ENCODE measurements at regions not wholly inside any gene's neighbourhood (a gene's known extent, or its start where the extent isn't known, plus 50 kb on each side); places are given as distances from the start of the nearest gene placed in this dataset.

DNA sequence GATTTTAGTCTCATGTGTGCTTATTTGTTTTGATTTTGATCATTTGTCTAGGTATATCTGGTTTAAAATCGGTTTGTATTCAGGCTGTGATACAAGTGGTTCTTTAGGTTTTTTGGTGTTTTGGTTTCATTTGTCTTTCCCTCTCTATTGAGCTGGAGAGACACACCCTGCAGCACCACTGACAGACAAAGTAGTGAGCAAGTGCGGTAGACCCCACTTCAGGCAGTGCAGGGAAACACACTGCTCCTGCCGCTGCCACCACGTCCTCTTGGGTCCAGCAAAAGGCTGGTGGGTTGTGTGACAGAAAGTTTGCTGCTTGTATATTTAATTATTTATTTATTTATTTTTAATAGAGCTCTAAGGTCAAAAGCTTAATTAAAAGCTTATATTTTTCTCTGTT, 801.0 kb downstream of the NR2F1-AS1 start:
- no CpG with 5 or more reads among the region's 4 CpGs for WGBS (ENCODE audit: insufficient coverage)
- Histone ChIP-seq H4K20me1 (ENCODE audit: control insufficient read depth, insufficient read depth, low read length, poor library complexity, severe bottlenecking) (no peaks in the 10 kb centered on the region), H3K9me3 (ENCODE audit: control extremely low read depth in 1 of 3, control insufficient read depth in 2 of 3, insufficient read depth in 1 of 3, low read length in 2 of 3) (no peaks in the 10 kb centered on the region), H2AFZ (ENCODE audit: insufficient read depth, low read depth, low read length, poor library complexity, severe bottlenecking) (no peak overlapping the region), H3K27me3 (replicated peaks in 1 of 4; ENCODE audit: control extremely low read depth in 1 of 4, control insufficient read depth in 3 of 4, insufficient read depth in 4 of 4, low read length in 3 of 4) (no peaks in the 10 kb centered on the region), H3K36me3 (replicated peaks in 1 of 2; ENCODE audit: control extremely low read depth in 1 of 2, control insufficient read depth in 1 of 2, extremely low read depth in 1 of 2, insufficient read depth in 2 of 2, low read length in 1 of 2) (no peaks in the 10 kb centered on the region), H3K27ac (ENCODE audit: low read length in 2 of 2) (no peak overlapping the region), H3K79me2 (ENCODE audit: control insufficient read depth, insufficient read depth, low read length) (no peaks in the 10 kb centered on the region), H3K4me2 (replicated peaks; ENCODE audit: low read depth, low read length, poor library complexity, severe bottlenecking) (no peak overlapping the region), H3K4me3 (ENCODE audit: control extremely low read depth in 1 of 5, extremely low read depth in 1 of 5, insufficient read depth in 1 of 5, low read depth in 2 of 5, low read length in 4 of 5) (no peak overlapping the region), H3K9ac (ENCODE audit: low read length) (no peak overlapping the region), H3K4me1 (ENCODE audit: control insufficient read depth in 2 of 2, insufficient read depth in 2 of 2, low read length in 2 of 2) (no peaks in the 10 kb centered on the region)
- no peak for DNase-seq
- intact Hi-C loops (cut with micrococcal nuclease): no loop called here
- Mint-ChIP-seq H3K4me3 (no peak overlapping the region), H3K4me1 (no peaks in the 10 kb centered on the region), H3K9me3 (ENCODE audit: insufficient read depth) (no peaks in the 10 kb centered on the region), H3K27ac (no peak overlapping the region), H3K27me3 (no peaks in the 10 kb centered on the region)
- CTCF ChIA-PET: interaction anchor here (0.6 to 0.7 kb wide), 2 partner anchors 45 to 61 kb away, joined by 3 to 5 read pairs; no protein-coding TSS in a partner anchor
- POLR2A ChIA-PET: no interaction called here
- ATAC-seq (ENCODE audit: low read depth): no peak
- TF ChIP-seq, protein P1, sequence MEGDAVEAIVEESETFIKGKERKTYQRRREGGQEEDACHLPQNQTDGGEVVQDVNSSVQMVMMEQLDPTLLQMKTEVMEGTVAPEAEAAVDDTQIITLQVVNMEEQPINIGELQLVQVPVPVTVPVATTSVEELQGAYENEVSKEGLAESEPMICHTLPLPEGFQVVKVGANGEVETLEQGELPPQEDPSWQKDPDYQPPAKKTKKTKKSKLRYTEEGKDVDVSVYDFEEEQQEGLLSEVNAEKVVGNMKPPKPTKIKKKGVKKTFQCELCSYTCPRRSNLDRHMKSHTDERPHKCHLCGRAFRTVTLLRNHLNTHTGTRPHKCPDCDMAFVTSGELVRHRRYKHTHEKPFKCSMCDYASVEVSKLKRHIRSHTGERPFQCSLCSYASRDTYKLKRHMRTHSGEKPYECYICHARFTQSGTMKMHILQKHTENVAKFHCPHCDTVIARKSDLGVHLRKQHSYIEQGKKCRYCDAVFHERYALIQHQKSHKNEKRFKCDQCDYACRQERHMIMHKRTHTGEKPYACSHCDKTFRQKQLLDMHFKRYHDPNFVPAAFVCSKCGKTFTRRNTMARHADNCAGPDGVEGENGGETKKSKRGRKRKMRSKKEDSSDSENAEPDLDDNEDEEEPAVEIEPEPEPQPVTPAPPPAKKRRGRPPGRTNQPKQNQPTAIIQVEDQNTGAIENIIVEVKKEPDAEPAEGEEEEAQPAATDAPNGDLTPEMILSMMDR (IDR thresholded peaks at IDR 0.05): no peak
- no peak for TF ChIP-seq EZH2 (IDR thresholded peaks at IDR 0.05; ENCODE audit: borderline replicate concordance, insufficient read depth, low read depth, low read length, poor library complexity, severe bottlenecking)

- Histone ChIP-seq H3K27me3 (replicated peaks in 1 of 4; ENCODE audit: control extremely low read depth in 1 of 4, control insufficient read depth in 3 of 4, insufficient read depth in 4 of 4, low read length in 3 of 4) (no peaks in the 10 kb centered on the region), H3K9ac (ENCODE audit: low read length) (no peak overlapping the region), H3K9me3 (ENCODE audit: control extremely low read depth in 1 of 3, control insufficient read depth in 2 of 3, insufficient read depth in 1 of 3, low read length in 2 of 3) (no peaks in the 10 kb centered on the region), H2AFZ (ENCODE audit: insufficient read depth, low read depth, low read length, poor library complexity, severe bottlenecking) (no peak overlapping the region), H3K79me2 (ENCODE audit: control insufficient read depth, insufficient read depth, low read length) (no peaks in the 10 kb centered on the region), H4K20me1 (ENCODE audit: control insufficient read depth, insufficient read depth, low read length, poor library complexity, severe bottlenecking) (no peaks in the 10 kb centered on the region), H3K4me3 (ENCODE audit: control extremely low read depth in 1 of 5, extremely low read depth in 1 of 5, insufficient read depth in 1 of 5, low read depth in 2 of 5, low read length in 4 of 5) (no peak overlapping the region), H3K4me2 (replicated peaks; ENCODE audit: low read depth, low read length, poor library complexity, severe bottlenecking) (no peak overlapping the region), H3K4me1 (ENCODE audit: control insufficient read depth in 2 of 2, insufficient read depth in 2 of 2, low read length in 2 of 2) (no peaks in the 10 kb centered on the region), H3K27ac (ENCODE audit: low read length in 2 of 2) (no peak overlapping the region), H3K36me3 (replicated peaks in 1 of 2; ENCODE audit: control extremely low read depth in 1 of 2, control insufficient read depth in 1 of 2, extremely low read depth in 1 of 2, insufficient read depth in 2 of 2, low read length in 1 of 2) (no peaks in the 10 kb centered on the region)
- H3K4me1 Mint-ChIP-seq: no peaks in the 10 kb centered on the region
- no peak overlapping the region for H3K4me3 Mint-ChIP-seq
- DNase-seq (no peak), ATAC-seq (ENCODE audit: low read depth) (no peak)
- intact Hi-C loops (cut with micrococcal nuclease): no loop called here
- POLR2A ChIA-PET: no interaction called here
- TF ChIP-seq, protein P1 (IDR thresholded peaks at IDR 0.05): no peak
- TF ChIP-seq EZH2 (IDR thresholded peaks at IDR 0.05; ENCODE audit: borderline replicate concordance, insufficient read depth, low read depth, low read length, poor library complexity, severe bottlenecking): no peak
- CTCF ChIA-PET: no interaction called here
- H3K9me3 Mint-ChIP-seq (ENCODE audit: insufficient read depth): no peaks in the 10 kb centered on the region
- H3K27ac Mint-ChIP-seq: no peak overlapping the region
- no peaks in the 10 kb centered on the region for H3K27me3 Mint-ChIP-seq
These were observed 801.5 kb downstream of the NR2F1-AS1 start for GRCh38 chr5:92779536-92779935.

Data from B cell (primary cell).